ENCODE measurements at regions not wholly inside any gene's neighbourhood (a gene's known extent, or its start where the extent isn't known, plus 50 kb on each side); places are given as distances from the start of the nearest gene placed in this dataset.

- POLR2A ChIA-PET: no interaction called here
- Mint-ChIP-seq H3K36me3 (ENCODE audit: low read depth) (no peaks in the 10 kb centered on the region), H3K27ac (no peak overlapping the region)
Observed at GRCh38 chr10:123496375-123496774, 169.8 kb upstream of the GPR26 start.

GRCh38 chr10:123496996-123497660, 169.0 kb upstream of the GPR26 start:
- no peak for ATAC-seq

More at GRCh38 chr10:123496375-123496774, 169.8 kb upstream of the GPR26 start:
- CTCF ChIA-PET: no interaction called here
- no peak for DNase-seq
- Mint-ChIP-seq H3K4me1 (ENCODE audit: low read depth) (no peaks in the 10 kb centered on the region), H3K9me3 (ENCODE audit: insufficient read depth) (no peaks in the 10 kb centered on the region), H3K27me3 (ENCODE audit: low read depth) (no peaks in the 10 kb centered on the region), H3K4me3 (no peak overlapping the region)
- no peak for ATAC-seq

GRCh38 chr10:123500110-123500509, 166.0 kb upstream of the GPR26 start:
- H3K36me3 Mint-ChIP-seq (ENCODE audit: low read depth): no peaks in the 10 kb centered on the region
- H3K27ac Mint-ChIP-seq: no peak overlapping the region
- no peaks in the 10 kb centered on the region for H3K4me1 Mint-ChIP-seq (ENCODE audit: low read depth)
- no peak overlapping the region for H3K4me3 Mint-ChIP-seq
- ChIA-PET CTCF (no interaction called here), POLR2A (no interaction called here)
- no peaks in the 10 kb centered on the region for H3K9me3 Mint-ChIP-seq (ENCODE audit: insufficient read depth)
- no peak for ATAC-seq
- H3K27me3 Mint-ChIP-seq (ENCODE audit: low read depth): peaks cover 3% of the 10 kb centered on the region
- no peak for DNase-seq

More at GRCh38 chr10:123496996-123497660, 169.0 kb upstream of the GPR26 start:
- no peak for DNase-seq
- no peaks in the 10 kb centered on the region for H3K9me3 Mint-ChIP-seq (ENCODE audit: insufficient read depth)
- no peaks in the 10 kb centered on the region for H3K36me3 Mint-ChIP-seq (ENCODE audit: low read depth)
- no peaks in the 10 kb centered on the region for H3K4me1 Mint-ChIP-seq (ENCODE audit: low read depth)
- ChIA-PET CTCF (no interaction called here), POLR2A (no interaction called here)
- no peak overlapping the region for H3K4me3 Mint-ChIP-seq
- no peak overlapping the region for H3K27ac Mint-ChIP-seq
- H3K27me3 Mint-ChIP-seq (ENCODE audit: low read depth): peaks cover 3% of the 10 kb centered on the region

GRCh38 chr10:123501148-123501547, 165.0 kb upstream of the GPR26 start:
- Mint-ChIP-seq H3K27ac (no peak overlapping the region), H3K36me3 (ENCODE audit: low read depth) (no peaks in the 10 kb centered on the region), H3K27me3 (ENCODE audit: low read depth) (peaks cover 3% of the 10 kb centered on the region), H3K4me1 (ENCODE audit: low read depth) (no peaks in the 10 kb centered on the region), H3K4me3 (no peak overlapping the region), H3K9me3 (ENCODE audit: insufficient read depth) (no peaks in the 10 kb centered on the region)
- ATAC-seq (no peak), DNase-seq (no peak)
- CTCF ChIA-PET: no interaction called here
- POLR2A ChIA-PET: interaction anchor here (0.7 kb wide), 1 partner anchor 1839 kb away, joined by 3 read pairs; no protein-coding TSS in a partner anchor

GRCh38 chr10:123502983-123503382, 163.2 kb upstream of the GPR26 start:
- Mint-ChIP-seq H3K36me3 (ENCODE audit: low read depth) (no peaks in the 10 kb centered on the region), H3K4me3 (no peak overlapping the region), H3K27ac (no peak overlapping the region), H3K9me3 (ENCODE audit: insufficient read depth) (no peaks in the 10 kb centered on the region), H3K4me1 (ENCODE audit: low read depth) (no peaks in the 10 kb centered on the region), H3K27me3 (ENCODE audit: low read depth) (peaks cover 3% of the 10 kb centered on the region)
- DNase-seq: no peak
- CTCF ChIA-PET: no interaction called here
- ATAC-seq: no peak
- POLR2A ChIA-PET: no interaction called here

GRCh38 chr10:123506455-123506854, 159.7 kb upstream of the GPR26 start:
- POLR2A ChIA-PET: no interaction called here
- Mint-ChIP-seq H3K4me1 (ENCODE audit: low read depth) (no peaks in the 10 kb centered on the region), H3K36me3 (ENCODE audit: low read depth) (no peaks in the 10 kb centered on the region), H3K4me3 (no peak overlapping the region), H3K27me3 (ENCODE audit: low read depth) (peaks cover 3% of the 10 kb centered on the region), H3K9me3 (ENCODE audit: insufficient read depth) (no peaks in the 10 kb centered on the region), H3K27ac (no peak overlapping the region)
- DNase-seq: no peak
- CTCF ChIA-PET: no interaction called here
- no peak for ATAC-seq

- H3K36me3 Mint-ChIP-seq (ENCODE audit: low read depth): no peaks in the 10 kb centered on the region
- ChIA-PET CTCF (no interaction called here), POLR2A (no interaction called here)
- H3K27ac Mint-ChIP-seq: no peak overlapping the region
- H3K4me1 Mint-ChIP-seq (ENCODE audit: low read depth): no peaks in the 10 kb centered on the region
- no peaks in the 10 kb centered on the region for H3K9me3 Mint-ChIP-seq (ENCODE audit: insufficient read depth)
- DNase-seq: no peak
- no peak overlapping the region for H3K4me3 Mint-ChIP-seq
- no peak for ATAC-seq
- H3K27me3 Mint-ChIP-seq (ENCODE audit: low read depth): no peaks in the 10 kb centered on the region
Observed at GRCh38 chr10:123507298-123507697, 158.9 kb upstream of the GPR26 start.

GRCh38 chr10:123509338-123509737, 156.8 kb upstream of the GPR26 start:
- DNase-seq (no peak), ATAC-seq (no peak)
- Mint-ChIP-seq H3K4me1 (ENCODE audit: low read depth) (no peaks in the 10 kb centered on the region), H3K27ac (no peak overlapping the region), H3K36me3 (ENCODE audit: low read depth) (no peaks in the 10 kb centered on the region), H3K4me3 (no peak overlapping the region), H3K9me3 (ENCODE audit: insufficient read depth) (no peaks in the 10 kb centered on the region), H3K27me3 (ENCODE audit: low read depth) (no peaks in the 10 kb centered on the region)
- POLR2A ChIA-PET: no interaction called here
- CTCF ChIA-PET: no interaction called here

GRCh38 chr10:123512901-123513775, 153.0 kb upstream of the GPR26 start:
- DNase-seq: no peak
- no peak for ATAC-seq
- H3K9me3 Mint-ChIP-seq (ENCODE audit: insufficient read depth): no peaks in the 10 kb centered on the region
- no peak overlapping the region for H3K4me3 Mint-ChIP-seq
- CTCF ChIA-PET: interaction anchor here (1.0 kb wide), 1 partner anchor 14 kb away, joined by 3 read pairs; no protein-coding TSS in a partner anchor
- H3K27me3 Mint-ChIP-seq (ENCODE audit: low read depth): no peaks in the 10 kb centered on the region
- no peaks in the 10 kb centered on the region for H3K36me3 Mint-ChIP-seq (ENCODE audit: low read depth)
- no peak overlapping the region for H3K27ac Mint-ChIP-seq
- H3K4me1 Mint-ChIP-seq (ENCODE audit: low read depth): no peaks in the 10 kb centered on the region
- POLR2A ChIA-PET: no interaction called here

- Mint-ChIP-seq H3K9me3 (ENCODE audit: insufficient read depth) (no peaks in the 10 kb centered on the region), H3K4me1 (ENCODE audit: low read depth) (no peaks in the 10 kb centered on the region), H3K27ac (no peak overlapping the region), H3K27me3 (ENCODE audit: low read depth) (no peaks in the 10 kb centered on the region), H3K4me3 (no peak overlapping the region), H3K36me3 (ENCODE audit: low read depth) (no peaks in the 10 kb centered on the region)
- POLR2A ChIA-PET: no interaction called here
- ATAC-seq: no peak
- no peak for DNase-seq
- CTCF ChIA-PET: interaction anchor here (1.0 kb wide), 1 partner anchor 13 kb away, joined by 3 read pairs; no protein-coding TSS in a partner anchor
Observed at GRCh38 chr10:123513870-123514269, 152.3 kb upstream of the GPR26 start.

GRCh38 chr10:123514996-123515395, 151.2 kb upstream of the GPR26 start:
- no peak overlapping the region for H3K4me3 Mint-ChIP-seq
- no peaks in the 10 kb centered on the region for H3K36me3 Mint-ChIP-seq (ENCODE audit: low read depth)
- ChIA-PET CTCF (no interaction called here), POLR2A (no interaction called here)
- no peaks in the 10 kb centered on the region for H3K4me1 Mint-ChIP-seq (ENCODE audit: low read depth)
- H3K9me3 Mint-ChIP-seq (ENCODE audit: insufficient read depth): no peaks in the 10 kb centered on the region
- ATAC-seq (no peak), DNase-seq (no peak)
- no peak overlapping the region for H3K27ac Mint-ChIP-seq
- H3K27me3 Mint-ChIP-seq (ENCODE audit: low read depth): no peaks in the 10 kb centered on the region

- ChIA-PET POLR2A (no interaction called here), CTCF (no interaction called here)
- Mint-ChIP-seq H3K9me3 (ENCODE audit: insufficient read depth) (no peaks in the 10 kb centered on the region), H3K27ac (no peak overlapping the region), H3K27me3 (ENCODE audit: low read depth) (no peaks in the 10 kb centered on the region), H3K4me1 (ENCODE audit: low read depth) (no peaks in the 10 kb centered on the region), H3K36me3 (ENCODE audit: low read depth) (no peaks in the 10 kb centered on the region), H3K4me3 (no peak overlapping the region)
- no peak for ATAC-seq
- no peak for DNase-seq
Observed at GRCh38 chr10:123515661-123516060, 150.5 kb upstream of the GPR26 start.

Data from activated CD8-positive, alpha-beta T cell treated with anti-CD3 and anti-CD28 coated beads, Interleukin-2, amount 10 ng/mL, durations not matched to agents 7 days and 5 days (primary cell).